ENCODE measurements at regions not wholly inside any gene's neighbourhood (a gene's known extent, or its start where the extent isn't known, plus 50 kb on each side); places are given as distances from the start of the nearest gene placed in this dataset.

DNA sequence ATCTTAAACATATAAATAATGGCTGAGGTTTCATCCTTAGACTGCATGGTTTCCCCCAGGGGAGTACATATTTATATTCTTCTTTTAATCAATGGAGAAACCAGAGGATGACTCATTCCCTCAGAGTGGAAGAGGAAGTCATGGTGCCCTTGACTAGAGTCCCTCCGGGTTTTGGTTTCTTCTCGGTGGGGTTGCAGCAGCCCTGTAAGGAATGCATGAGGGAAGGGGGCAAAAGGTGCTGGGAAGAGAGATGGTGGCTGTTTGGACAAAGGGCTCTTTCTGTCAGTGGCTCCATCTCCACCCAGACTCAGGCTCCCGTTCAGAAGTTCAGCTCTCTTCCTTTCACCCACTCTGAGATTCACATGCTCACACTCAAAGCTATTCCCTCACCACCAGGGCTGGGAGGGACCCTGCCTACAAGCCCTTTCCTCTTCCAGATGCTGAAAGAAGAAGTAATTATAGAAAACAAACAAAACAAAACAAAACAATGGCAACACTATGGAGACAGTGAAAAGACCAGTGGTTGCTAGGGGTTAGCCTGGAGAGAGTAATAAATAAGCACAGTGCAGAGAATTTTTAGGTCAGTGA lies 129.8 kb upstream of the IL12B start:
- no peaks in the 10 kb centered on the region for H3K36me3 ChIP-seq (ENCODE audit: control insufficient read depth, insufficient read depth, low read length)
- H3K9ac ChIP-seq (ENCODE audit: low read length), result no peak overlapping the region
- H3K27me3 ChIP-seq (ENCODE audit: control insufficient read depth, insufficient read depth, low read length), result no peaks in the 10 kb centered on the region
- H3K4me3 ChIP-seq (ENCODE audit: low read length), result no peak overlapping the region
- no peaks in the 10 kb centered on the region for H3K9me3 ChIP-seq (ENCODE audit: control insufficient read depth, low read length)
- H3K4me1 ChIP-seq (ENCODE audit: control insufficient read depth, insufficient read depth, low read length), result no peaks in the 10 kb centered on the region

DNA sequence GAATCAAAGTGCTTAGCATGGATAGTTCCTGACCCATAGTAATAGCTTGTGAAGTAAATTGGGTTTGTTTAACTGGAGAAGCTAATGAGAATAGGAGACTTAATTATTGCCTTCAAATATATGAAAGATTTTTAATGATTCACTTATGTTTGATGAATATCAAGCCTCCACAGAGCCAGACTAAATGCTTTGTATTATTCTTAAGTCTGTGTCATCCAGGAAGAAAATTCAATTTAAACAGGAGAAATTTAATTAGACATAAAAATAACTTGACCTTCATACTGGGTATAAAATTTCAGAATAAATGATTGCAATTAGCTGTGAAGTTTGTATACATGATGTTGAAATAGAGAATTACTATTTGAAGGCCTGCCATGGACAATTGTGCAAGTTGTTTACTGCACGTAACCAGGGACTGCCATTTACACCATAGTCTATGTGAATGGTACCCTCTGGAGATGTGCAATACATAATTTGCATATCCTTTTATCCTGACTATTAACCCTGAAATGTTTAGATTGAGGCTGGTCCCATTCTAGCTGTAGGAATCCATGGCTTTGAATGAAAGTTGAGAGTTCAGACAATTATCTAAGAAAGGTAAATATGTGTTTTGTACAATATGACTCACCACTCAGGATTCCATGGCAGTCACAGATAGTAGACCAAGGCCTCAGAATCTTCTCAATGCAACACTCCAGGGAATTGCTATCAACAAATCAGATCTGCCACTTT lies 133.5 kb upstream of the IL12B start:
- Histone ChIP-seq H3K27me3 (ENCODE audit: control insufficient read depth, insufficient read depth, low read length) (no peaks in the 10 kb centered on the region), H3K4me1 (ENCODE audit: control insufficient read depth, insufficient read depth, low read length) (no peaks in the 10 kb centered on the region), H3K9me3 (ENCODE audit: control insufficient read depth, low read length) (no peaks in the 10 kb centered on the region), H3K9ac (ENCODE audit: low read length) (no peak overlapping the region), H3K36me3 (ENCODE audit: control insufficient read depth, insufficient read depth, low read length) (no peaks in the 10 kb centered on the region), H3K4me3 (ENCODE audit: low read length) (no peak overlapping the region)

- H3K4me3 ChIP-seq (ENCODE audit: low read length), result no peak overlapping the region
- H3K9me3 ChIP-seq (ENCODE audit: control insufficient read depth, low read length), result no peaks in the 10 kb centered on the region
- H3K4me1 ChIP-seq (ENCODE audit: control insufficient read depth, insufficient read depth, low read length), result no peaks in the 10 kb centered on the region
- H3K9ac ChIP-seq (ENCODE audit: low read length), result no peak overlapping the region
- no peaks in the 10 kb centered on the region for H3K27me3 ChIP-seq (ENCODE audit: control insufficient read depth, insufficient read depth, low read length)
- no peaks in the 10 kb centered on the region for H3K36me3 ChIP-seq (ENCODE audit: control insufficient read depth, insufficient read depth, low read length)
These were observed 135.3 kb upstream of the IL12B start for GRCh38 chr5:159465604-159466003.

GRCh38 chr5:159467666-159468065 lies 137.4 kb upstream of the IL12B start:
- H3K9me3 ChIP-seq (ENCODE audit: control insufficient read depth, low read length), result no peaks in the 10 kb centered on the region
- H3K4me1 ChIP-seq (ENCODE audit: control insufficient read depth, insufficient read depth, low read length), result no peaks in the 10 kb centered on the region
- H3K9ac ChIP-seq (ENCODE audit: low read length), result no peak overlapping the region
- H3K36me3 ChIP-seq (ENCODE audit: control insufficient read depth, insufficient read depth, low read length), result no peaks in the 10 kb centered on the region
- no peaks in the 10 kb centered on the region for H3K27me3 ChIP-seq (ENCODE audit: control insufficient read depth, insufficient read depth, low read length)
- H3K4me3 ChIP-seq (ENCODE audit: low read length), result no peak overlapping the region

- Histone ChIP-seq H3K36me3 (ENCODE audit: control insufficient read depth, insufficient read depth, low read length) (no peaks in the 10 kb centered on the region), H3K9me3 (ENCODE audit: control insufficient read depth, low read length) (no peaks in the 10 kb centered on the region)
These were observed 139.4 kb upstream of the IL12B start for GRCh38 chr5:159469496-159470372.

GRCh38 chr5:159471904-159472303 lies 141.6 kb upstream of the IL12B start:
- no peak overlapping the region for H3K4me3 ChIP-seq (ENCODE audit: low read length)
- H3K27me3 ChIP-seq (ENCODE audit: control insufficient read depth, insufficient read depth, low read length), result no peaks in the 10 kb centered on the region
- H3K9me3 ChIP-seq (ENCODE audit: control insufficient read depth, low read length), result no peaks in the 10 kb centered on the region
- H3K9ac ChIP-seq (ENCODE audit: low read length), result no peak overlapping the region
- H3K4me1 ChIP-seq (ENCODE audit: control insufficient read depth, insufficient read depth, low read length), result no peaks in the 10 kb centered on the region
- H3K36me3 ChIP-seq (ENCODE audit: control insufficient read depth, insufficient read depth, low read length), result no peaks in the 10 kb centered on the region

More at GRCh38 chr5:159469496-159470372, 139.4 kb upstream of the IL12B start:
- no peak overlapping the region for H3K9ac ChIP-seq (ENCODE audit: low read length)
- no peak overlapping the region for H3K4me3 ChIP-seq (ENCODE audit: low read length)
- no peaks in the 10 kb centered on the region for H3K27me3 ChIP-seq (ENCODE audit: control insufficient read depth, insufficient read depth, low read length)
- H3K4me1 ChIP-seq (ENCODE audit: control insufficient read depth, insufficient read depth, low read length), result no peaks in the 10 kb centered on the region

DNA sequence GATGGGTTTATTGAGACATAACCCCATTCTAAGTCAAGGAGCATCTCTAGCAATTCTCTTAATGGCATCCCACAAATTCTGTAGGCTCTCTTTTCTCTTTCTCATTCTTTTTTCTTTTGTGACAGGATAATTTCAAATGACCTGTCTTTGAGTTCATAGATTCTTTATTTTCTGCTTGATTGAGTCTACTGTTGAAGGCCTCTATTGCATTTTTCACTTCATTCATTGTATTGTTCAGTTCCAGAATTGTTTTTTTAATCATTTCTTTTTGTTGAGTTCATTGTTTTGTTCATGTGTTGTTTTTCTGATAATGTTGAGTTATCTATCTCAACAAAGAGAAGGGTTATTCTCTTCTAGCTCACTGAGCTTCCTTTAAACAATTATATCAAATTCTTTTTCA lies 144.7 kb upstream of the IL12B start:
- Histone ChIP-seq H3K27me3 (ENCODE audit: control insufficient read depth, insufficient read depth, low read length) (no peaks in the 10 kb centered on the region), H3K4me3 (ENCODE audit: low read length) (no peak overlapping the region), H3K9me3 (ENCODE audit: control insufficient read depth, low read length) (no peaks in the 10 kb centered on the region), H3K9ac (ENCODE audit: low read length) (no peak overlapping the region), H3K4me1 (ENCODE audit: control insufficient read depth, insufficient read depth, low read length) (no peaks in the 10 kb centered on the region), H3K36me3 (ENCODE audit: control insufficient read depth, insufficient read depth, low read length) (no peaks in the 10 kb centered on the region)

- Histone ChIP-seq H3K4me3 (ENCODE audit: low read length) (no peak overlapping the region), H3K4me1 (ENCODE audit: control insufficient read depth, insufficient read depth, low read length) (no peaks in the 10 kb centered on the region), H3K9me3 (ENCODE audit: control insufficient read depth, low read length) (no peaks in the 10 kb centered on the region), H3K9ac (ENCODE audit: low read length) (no peak overlapping the region), H3K36me3 (ENCODE audit: control insufficient read depth, insufficient read depth, low read length) (no peaks in the 10 kb centered on the region), H3K27me3 (ENCODE audit: control insufficient read depth, insufficient read depth, low read length) (no peaks in the 10 kb centered on the region)
These were observed 148.7 kb upstream of the IL12B start for GRCh38 chr5:159478950-159479349.

- Histone ChIP-seq H3K4me3 (ENCODE audit: low read length) (no peak overlapping the region), H3K9ac (ENCODE audit: low read length) (no peak overlapping the region), H3K36me3 (ENCODE audit: control insufficient read depth, insufficient read depth, low read length) (no peaks in the 10 kb centered on the region), H3K4me1 (ENCODE audit: control insufficient read depth, insufficient read depth, low read length) (no peaks in the 10 kb centered on the region), H3K27me3 (ENCODE audit: control insufficient read depth, insufficient read depth, low read length) (no peaks in the 10 kb centered on the region), H3K9me3 (ENCODE audit: control insufficient read depth, low read length) (no peaks in the 10 kb centered on the region)
These were observed 150.6 kb upstream of the IL12B start for GRCh38 chr5:159480849-159481248.

- Histone ChIP-seq H3K36me3 (ENCODE audit: control insufficient read depth, insufficient read depth, low read length) (no peaks in the 10 kb centered on the region), H3K27me3 (ENCODE audit: control insufficient read depth, insufficient read depth, low read length) (no peaks in the 10 kb centered on the region), H3K9me3 (ENCODE audit: control insufficient read depth, low read length) (no peaks in the 10 kb centered on the region), H3K9ac (ENCODE audit: low read length) (no peak overlapping the region), H3K4me3 (ENCODE audit: low read length) (no peak overlapping the region), H3K4me1 (ENCODE audit: control insufficient read depth, insufficient read depth, low read length) (no peaks in the 10 kb centered on the region)
These were observed 151.5 kb upstream of the IL12B start for GRCh38 chr5:159481751-159482150.

GRCh38 chr5:159486836-159487235 lies 156.5 kb upstream of the IL12B start:
- H3K36me3 ChIP-seq (ENCODE audit: control insufficient read depth, insufficient read depth, low read length), result no peaks in the 10 kb centered on the region
- no peak overlapping the region for H3K4me3 ChIP-seq (ENCODE audit: low read length)
- H3K27me3 ChIP-seq (ENCODE audit: control insufficient read depth, insufficient read depth, low read length), result no peaks in the 10 kb centered on the region
- no peaks in the 10 kb centered on the region for H3K9me3 ChIP-seq (ENCODE audit: control insufficient read depth, low read length)
- no peaks in the 10 kb centered on the region for H3K4me1 ChIP-seq (ENCODE audit: control insufficient read depth, insufficient read depth, low read length)
- H3K9ac ChIP-seq (ENCODE audit: low read length), result no peak overlapping the region

- no peaks in the 10 kb centered on the region for H3K4me1 ChIP-seq (ENCODE audit: control insufficient read depth, insufficient read depth, low read length)
- H3K36me3 ChIP-seq (ENCODE audit: control insufficient read depth, insufficient read depth, low read length), result no peaks in the 10 kb centered on the region
- H3K9me3 ChIP-seq (ENCODE audit: control insufficient read depth, low read length), result no peaks in the 10 kb centered on the region
- no peak overlapping the region for H3K9ac ChIP-seq (ENCODE audit: low read length)
- H3K4me3 ChIP-seq (ENCODE audit: low read length), result no peak overlapping the region
- no peaks in the 10 kb centered on the region for H3K27me3 ChIP-seq (ENCODE audit: control insufficient read depth, insufficient read depth, low read length)
These were observed 158.2 kb upstream of the IL12B start for GRCh38 chr5:159488516-159488915.

Measured in mucosa of stomach (tissue), 1 donor.